ENCODE measurements at regions not wholly inside any gene's neighbourhood (a gene's known extent, or its start where the extent isn't known, plus 50 kb on each side); places are given as distances from the start of the nearest gene placed in this dataset.

GRCh38 chr15:91472316-91472756 lies 372.3 kb downstream of the SV2B start:
- peak; percentile 27 for DNase-seq (ENCODE audit: extremely low read depth, insufficient read length)
- Histone ChIP-seq H3K36me3 (ENCODE audit: control insufficient read depth, insufficient read depth, low read length) (no peaks in the 10 kb centered on the region), H3K4me3 (replicated peaks; ENCODE audit: low read depth, low read length) (no peak overlapping the region), H3K27me3 (replicated peaks; ENCODE audit: control insufficient read depth, insufficient read depth, low read length) (no peaks in the 10 kb centered on the region)
- TF ChIP-seq CTCF (IDR thresholded peaks at IDR 0.05; ENCODE audit: insufficient read depth, low read length, poor library complexity, severe bottlenecking), result no peak

GRCh38 chr15:91473894-91474545 lies 374.0 kb downstream of the SV2B start:
- no peaks in the 10 kb centered on the region for H3K36me3 ChIP-seq (ENCODE audit: control insufficient read depth, insufficient read depth, low read length)
- no peak for DNase-seq (ENCODE audit: extremely low read depth, insufficient read length)
- H3K4me3 ChIP-seq (replicated peaks; ENCODE audit: low read depth, low read length), result no peak overlapping the region
- TF ChIP-seq CTCF (IDR thresholded peaks at IDR 0.05; ENCODE audit: insufficient read depth, low read length, poor library complexity, severe bottlenecking), result no peak
- no peaks in the 10 kb centered on the region for H3K27me3 ChIP-seq (replicated peaks; ENCODE audit: control insufficient read depth, insufficient read depth, low read length)

DNA sequence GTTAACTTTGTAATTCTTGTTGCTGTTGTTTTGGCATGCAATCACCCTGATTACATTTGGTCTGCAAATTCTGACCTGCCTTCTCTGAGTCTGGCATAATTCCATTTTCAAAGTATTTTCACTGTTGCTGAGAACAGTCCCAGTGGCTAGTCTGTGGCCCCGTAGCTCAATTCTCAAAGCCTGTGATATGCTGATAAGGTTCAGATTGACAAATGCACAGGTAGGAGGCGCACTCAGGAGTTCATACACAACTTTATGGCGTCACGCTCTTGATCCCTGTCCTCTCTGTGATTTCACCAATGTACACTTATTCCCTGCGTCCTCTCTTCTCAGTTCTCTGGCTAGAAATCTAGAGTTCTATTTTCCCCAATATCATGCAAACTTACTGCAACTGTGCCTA lies 376.6 kb upstream of the SLCO3A1 start:
- Histone ChIP-seq H3K27me3 (replicated peaks; ENCODE audit: control insufficient read depth, insufficient read depth, low read length) (no peaks in the 10 kb centered on the region), H3K4me3 (replicated peaks; ENCODE audit: low read depth, low read length) (no peak overlapping the region), H3K36me3 (ENCODE audit: control insufficient read depth, insufficient read depth, low read length) (no peaks in the 10 kb centered on the region)
- no peak for DNase-seq (ENCODE audit: extremely low read depth, insufficient read length)
- no peak for TF ChIP-seq CTCF (IDR thresholded peaks at IDR 0.05; ENCODE audit: insufficient read depth, low read length, poor library complexity, severe bottlenecking)

DNA sequence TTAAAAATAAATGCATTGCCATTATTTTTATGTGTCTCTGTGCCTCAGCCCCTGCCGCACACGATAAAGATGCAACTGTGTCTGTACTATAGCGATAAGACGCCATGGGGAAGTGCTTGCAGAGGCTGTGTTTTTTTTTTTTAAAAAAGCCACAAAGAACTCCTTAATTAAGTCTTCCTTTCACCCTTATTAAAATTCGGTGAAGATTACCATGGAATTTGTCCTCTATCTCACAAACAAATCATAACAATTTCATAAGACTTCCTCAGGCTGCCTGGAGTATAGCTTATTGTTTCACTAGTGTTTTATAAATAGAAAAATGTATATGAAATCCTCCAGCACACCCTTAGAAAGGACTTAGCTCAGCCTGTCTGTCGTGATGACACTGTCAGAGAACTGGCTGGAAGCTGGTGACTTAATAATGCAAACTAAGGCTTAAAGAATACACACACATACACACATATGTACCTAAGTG lies 374.8 kb upstream of the SLCO3A1 start:
- TF ChIP-seq CTCF (IDR thresholded peaks at IDR 0.05; ENCODE audit: insufficient read depth, low read length, poor library complexity, severe bottlenecking), result no peak
- Histone ChIP-seq H3K4me3 (replicated peaks; ENCODE audit: low read depth, low read length) (no peak overlapping the region), H3K27me3 (replicated peaks; ENCODE audit: control insufficient read depth, insufficient read depth, low read length) (no peaks in the 10 kb centered on the region), H3K36me3 (ENCODE audit: control insufficient read depth, insufficient read depth, low read length) (no peaks in the 10 kb centered on the region)
- no peak for DNase-seq (ENCODE audit: extremely low read depth, insufficient read length)

GRCh38 chr15:91480426-91480825 lies 373.1 kb upstream of the SLCO3A1 start:
- TF ChIP-seq CTCF (IDR thresholded peaks at IDR 0.05; ENCODE audit: insufficient read depth, low read length, poor library complexity, severe bottlenecking), result no peak
- DNase-seq (ENCODE audit: extremely low read depth, insufficient read length), result no peak
- no peak overlapping the region for H3K4me3 ChIP-seq (replicated peaks; ENCODE audit: low read depth, low read length)
- H3K27me3 ChIP-seq (replicated peaks; ENCODE audit: control insufficient read depth, insufficient read depth, low read length), result no peaks in the 10 kb centered on the region; the same call in 1 of the 2 replicates
- H3K36me3 ChIP-seq (ENCODE audit: control insufficient read depth, insufficient read depth, low read length), result no peaks in the 10 kb centered on the region

Data from GM06990 (cell line).